ENCODE measurements at regions not wholly inside any gene's neighbourhood (a gene's known extent, or its start where the extent isn't known, plus 50 kb on each side); places are given as distances from the start of the nearest gene placed in this dataset.
"Not testable (repeated sequence)": the region's sequence is repeated elsewhere in the genome, so short reads cannot be mapped to it uniquely, and the experiment has no call there.

- Histone ChIP-seq H3K27me3 (replicated peaks in 1 of 4; ENCODE audit: control insufficient read depth in 3 of 4, extremely low read depth in 1 of 4, insufficient read depth in 3 of 4, low read length in 3 of 4) (no peaks in the 10 kb centered on the region), H2BK5ac (ENCODE audit: low read depth, low read length) (no peak overlapping the region), H3K14ac (ENCODE audit: insufficient read length) (no peak overlapping the region), H4K5ac (ENCODE audit: insufficient read length, low read depth, low read length) (no peak overlapping the region), H3K4me1 (replicated peaks in 1 of 4; ENCODE audit: control insufficient read depth in 3 of 4, insufficient read depth in 4 of 4, low read length in 3 of 4) (no peaks in the 10 kb centered on the region), H3K4me2 (ENCODE audit: insufficient read depth in 1 of 2, low read depth in 2 of 2, low read length in 2 of 2) (no peak overlapping the region), H3K4ac (replicated peaks; ENCODE audit: insufficient read length, low read depth, low read length) (no peak overlapping the region), H3K79me2 (ENCODE audit: control insufficient read depth in 1 of 2, insufficient read depth in 2 of 2, low read length in 2 of 2) (no peaks in the 10 kb centered on the region), H3K27ac (ENCODE audit: low read depth, low read length) (no peak overlapping the region), H3K9ac (replicated peaks in 1 of 4; ENCODE audit: extremely low read depth in 1 of 4, low read depth in 3 of 4, low read length in 3 of 4) (no peak overlapping the region), H3K9me3 (ENCODE audit: insufficient read depth in 2 of 2, low read depth in 1 of 2, low read length in 1 of 2) (peaks cover 60 to 83% of the 10 kb centered on the region in 2 experiments), H2BK20ac (ENCODE audit: low read length) (no peak overlapping the region), H2BK15ac (ENCODE audit: low read length) (no peak overlapping the region), H2BK120ac (replicated peaks; ENCODE audit: low read depth, low read length) (no peak overlapping the region), H3K79me1 (ENCODE audit: low read depth, low read length) (no peaks in the 10 kb centered on the region), H3K36me3 (ENCODE audit: control insufficient read depth in 2 of 4, insufficient read depth in 4 of 4, low read length in 3 of 4) (no peaks in the 10 kb centered on the region), H3K56ac (replicated peaks; ENCODE audit: insufficient read length, low read depth, low read length) (no peak overlapping the region), H3K23me2 (ENCODE audit: low read depth, low read length) (peaks cover 7% of the 10 kb centered on the region; the same call in 1 of the 2 replicates), H3K23ac (ENCODE audit: insufficient read length) (no peak overlapping the region), H3K4me3 (ENCODE audit: extremely low read depth in 1 of 4, insufficient read depth in 2 of 4, low read depth in 3 of 4, low read length in 4 of 4) (no peak overlapping the region), H4K91ac (replicated peaks; ENCODE audit: insufficient read length, low read length) (no peak overlapping the region), H4K8ac (ENCODE audit: extremely low read depth, insufficient read depth, low read length) (no peak overlapping the region), H4K20me1 (replicated peaks in 1 of 2; ENCODE audit: control insufficient read depth in 1 of 2, insufficient read depth in 2 of 2, low read length in 2 of 2) (peaks cover 0 to 5% of the 10 kb centered on the region in 2 experiments), H2AFZ (ENCODE audit: low read length) (no peak overlapping the region), H3K18ac (ENCODE audit: extremely low read depth, low read length) (no peak overlapping the region), H2AK5ac (ENCODE audit: low read depth, low read length) (no peak overlapping the region), H2BK12ac (ENCODE audit: low read depth, low read length) (no peak overlapping the region)
- no peak for DNase-seq (ENCODE audit: low read depth in 1 of 2, low spot score in 2 of 2)
- FAIRE-seq: no peak
- ChIA-PET POLR2A (ENCODE audit: partially characterized antibody) (no interaction called here), CTCF (ENCODE audit: partially characterized antibody) (no interaction called here)
- no peak for TF ChIP-seq PHF8 (conservative IDR thresholded peaks at IDR 0.05; ENCODE audit: low read depth, low read length)
- no peak for TF ChIP-seq KDM5A (IDR thresholded peaks at IDR 0.05; ENCODE audit: low read length)
- 58% methylated on average over 5 of the region's 5 CpGs; no CpG with 5 or more reads in 1 of the 2 experiments for WGBS, 2 experiments (ENCODE audit: extremely low coverage in 1 of 2, insufficient coverage in 1 of 2, insufficient read length in 1 of 2, insufficient replicate concordance in 2 of 2, low coverage in 1 of 2, low lambda C conversion rate in 2 of 2, missing lambda C conversion rate in 1 of 2)
Observed at GRCh38 chr12:38120438-38120837, 196.1 kb upstream of the ALG10B start.

- H3K9me3 ChIP-seq (ENCODE audit: insufficient read depth in 2 of 2, low read depth in 1 of 2, low read length in 1 of 2): peaks cover 50 to 80% of the 10 kb centered on the region in 2 experiments; a peak in 3 of 4 replicates
- H3K4me1 ChIP-seq (replicated peaks in 1 of 4; ENCODE audit: control insufficient read depth in 3 of 4, insufficient read depth in 4 of 4, low read length in 3 of 4); H3K23me2 ChIP-seq (ENCODE audit: low read depth, low read length); POLR2A ChIA-PET (ENCODE audit: partially characterized antibody); H2BK120ac ChIP-seq (replicated peaks; ENCODE audit: low read depth, low read length); CTCF ChIA-PET (ENCODE audit: partially characterized antibody); H3K4ac ChIP-seq (replicated peaks; ENCODE audit: insufficient read length, low read depth, low read length); DNase-seq (ENCODE audit: low read depth in 1 of 2, low spot score in 2 of 2); H3K9ac ChIP-seq (replicated peaks in 1 of 4; ENCODE audit: extremely low read depth in 1 of 4, low read depth in 3 of 4, low read length in 3 of 4); H2AFZ ChIP-seq (ENCODE audit: low read length); H3K27me3 ChIP-seq (replicated peaks in 1 of 4; ENCODE audit: control insufficient read depth in 3 of 4, extremely low read depth in 1 of 4, insufficient read depth in 3 of 4, low read length in 3 of 4); H3K14ac ChIP-seq (ENCODE audit: insufficient read length); H4K8ac ChIP-seq (ENCODE audit: extremely low read depth, insufficient read depth, low read length); H2AK5ac ChIP-seq (ENCODE audit: low read depth, low read length); H3K18ac ChIP-seq (ENCODE audit: extremely low read depth, low read length); H4K5ac ChIP-seq (ENCODE audit: insufficient read length, low read depth, low read length); H4K20me1 ChIP-seq (replicated peaks in 1 of 2; ENCODE audit: control insufficient read depth in 1 of 2, insufficient read depth in 2 of 2, low read length in 2 of 2); H3K23ac ChIP-seq (ENCODE audit: insufficient read length); H3K36me3 ChIP-seq (ENCODE audit: control insufficient read depth in 2 of 4, insufficient read depth in 4 of 4, low read length in 3 of 4); H3K56ac ChIP-seq (replicated peaks; ENCODE audit: insufficient read length, low read depth, low read length); FAIRE-seq; H2BK20ac ChIP-seq (ENCODE audit: low read length); H3K79me2 ChIP-seq (ENCODE audit: control insufficient read depth in 1 of 2, insufficient read depth in 2 of 2, low read length in 2 of 2); H3K4me3 ChIP-seq (ENCODE audit: extremely low read depth in 1 of 4, insufficient read depth in 2 of 4, low read depth in 3 of 4, low read length in 4 of 4); H4K91ac ChIP-seq (replicated peaks; ENCODE audit: insufficient read length, low read length); H3K4me2 ChIP-seq (ENCODE audit: insufficient read depth in 1 of 2, low read depth in 2 of 2, low read length in 2 of 2); H2BK12ac ChIP-seq (ENCODE audit: low read depth, low read length); H3K27ac ChIP-seq (ENCODE audit: low read depth, low read length); H2BK15ac ChIP-seq (ENCODE audit: low read length); H2BK5ac ChIP-seq (ENCODE audit: low read depth, low read length); H3K79me1 ChIP-seq (ENCODE audit: low read depth, low read length): not testable (repeated sequence)
- 70% methylated on average over 2 of the region's 2 CpGs; no CpG with 5 or more reads in 1 of the 2 experiments for WGBS, 2 experiments (ENCODE audit: extremely low coverage in 1 of 2, insufficient coverage in 1 of 2, insufficient read length in 1 of 2, insufficient replicate concordance in 2 of 2, low coverage in 1 of 2, low lambda C conversion rate in 2 of 2, missing lambda C conversion rate in 1 of 2)
Observed at GRCh38 chr12:38123028-38123427, 193.5 kb upstream of the ALG10B start.
